VCaP (cell line): ENCODE measurements at regions not wholly inside any gene's neighbourhood (a gene's known extent, or its start where the extent isn't known, plus 50 kb on each side); places are given as distances from the start of the nearest gene placed in this dataset.

ENCODE experiments used
- H3K27ac ChIP-seq: fragments of 450-650 bp; 2 replicates; pipeline ENCODE4 v1.5.1; 2017
- CTCF ChIP-seq: fragments of 450-650 bp; conservative IDR thresholded peaks from 2 replicates; pipeline ENCODE4 v1.5.1; 2017; ENCODE audit warnings: mild to moderate bottlenecking, moderate library complexity

GRCh38 chr1:8216005-8216404 lies 101.9 kb upstream of the SLC45A1 start:
- H3K27ac ChIP-seq = no peak overlapping the region
- no peak for TF ChIP-seq CTCF

- TF ChIP-seq CTCF = no peak
- H3K27ac ChIP-seq = no peak overlapping the region
Observed at GRCh38 chr1:8214501-8215173, 103.3 kb upstream of the SLC45A1 start.

GRCh38 chr1:8213676-8214075 lies 104.2 kb upstream of the SLC45A1 start:
- H3K27ac ChIP-seq = no peak overlapping the region
- no peak for TF ChIP-seq CTCF

GRCh38 chr1:8213136-8213535 lies 104.8 kb upstream of the SLC45A1 start:
- no peak for TF ChIP-seq CTCF
- no peak overlapping the region for H3K27ac ChIP-seq

GRCh38 chr1:8212580-8213031 lies 105.3 kb upstream of the SLC45A1 start:
- no peak overlapping the region for H3K27ac ChIP-seq
- no peak for TF ChIP-seq CTCF

- TF ChIP-seq CTCF = no peak
- H3K27ac ChIP-seq = no peak overlapping the region
Observed at GRCh38 chr1:8211883-8212579, 105.9 kb upstream of the SLC45A1 start.

GRCh38 chr1:8211251-8211882 lies 106.5 kb upstream of the SLC45A1 start:
- TF ChIP-seq CTCF = no peak
- no peak overlapping the region for H3K27ac ChIP-seq
